Common myeloid progenitor, CD34-positive (primary cell): ENCODE measurements at regions not wholly inside any gene's neighbourhood (a gene's known extent, or its start where the extent isn't known, plus 50 kb on each side); places are given as distances from the start of the nearest gene placed in this dataset.

Experiments used
- CTCF ChIA-PET: fragments of 350-600 bp; sonication (Branson Sonifier 250); formaldehyde crosslinking; loops from one replicate; lab custom pipeline; 2021; ENCODE audit warnings: antibody characterized with exemption; lab: Charles Lee
- POLR2A ChIA-PET: fragments of 350-600 bp; sonication (Branson Sonifier 250); formaldehyde crosslinking; loops from one replicate; lab custom pipeline; 2021; ENCODE audit warnings: antibody characterized with exemption; lab: Charles Lee
- DNase-seq, 3 donors: peaks; one replicate each; pipeline versions ENCODE4 v3.0.0 to v3.0.0-alpha.2; 2013
- H3K27ac ChIP-seq, 2 experiments: 1 replicate in 1 of 2; 2 replicates in 1 of 2; pipeline ENCODE4 v1.7.0; 2013; ENCODE audit warnings: inconsistent platforms in 2 of 2, low read length in 2 of 2, mild to moderate bottlenecking in 2 of 2, low read depth in 1 of 2, moderate library complexity in 1 of 2; ENCODE audit not compliant: severe bottlenecking in 2 of 2, insufficient read depth in 1 of 2, poor library complexity in 1 of 2
- H3K27me3 ChIP-seq, 5 experiments: replicated peaks in 2 of 5; 1 replicate in 3 of 5; 2 replicates in 2 of 5; pipeline versions ENCODE4 v1.6.1 to v1.7.0; 2013; ENCODE audit warnings: low read length in 4 of 5, mild to moderate bottlenecking in 2 of 5, moderate library complexity in 2 of 5, inconsistent platforms in 1 of 5; ENCODE audit not compliant: insufficient read depth in 5 of 5, control insufficient read depth in 4 of 5
- H3K36me3 ChIP-seq, 4 experiments: 1 replicate in 2 of 4; 2 replicates in 2 of 4; pipeline versions ENCODE4 v1.6.1 to v1.7.0; 2013; ENCODE audit warnings: low read length in 3 of 4, control low read depth in 1 of 4, mild to moderate bottlenecking in 1 of 4; ENCODE audit not compliant: control insufficient read depth in 4 of 4, insufficient read depth in 4 of 4
- H3K4me1 ChIP-seq, 4 experiments: 1 replicate in 3 of 4; 2 replicates in 1 of 4; pipeline versions ENCODE4 v1.6.1 to v1.7.1; 2013; ENCODE audit warnings: low read length in 3 of 4, mild to moderate bottlenecking in 3 of 4, control low read depth in 1 of 4, inconsistent platforms in 1 of 4, moderate library complexity in 1 of 4; ENCODE audit not compliant: control insufficient read depth in 4 of 4, insufficient read depth in 4 of 4; ENCODE audit errors: control extremely low read depth in 1 of 4
- H3K4me3 ChIP-seq, 7 experiments: 1 replicate in 4 of 7; 2 replicates in 3 of 7; pipeline versions ENCODE4 v1.5.1 to v1.7.0; 2013; ENCODE audit warnings: mild to moderate bottlenecking in 7 of 7, low read length in 6 of 7, moderate library complexity in 6 of 7, inconsistent platforms in 2 of 7, low read depth in 2 of 7, control low read depth in 1 of 7; ENCODE audit not compliant: insufficient read depth in 4 of 7, control insufficient read depth in 1 of 7; ENCODE audit errors: extremely low read depth in 1 of 7
- H3K9me3 ChIP-seq, 5 experiments: 1 replicate in 4 of 5; 2 replicates in 1 of 5; pipeline versions ENCODE4 v1.6.1 to v1.7.1; 2013; ENCODE audit warnings: low read length in 4 of 5, mild to moderate bottlenecking in 2 of 5, inconsistent platforms in 1 of 5, low read depth in 1 of 5, moderate library complexity in 1 of 5; ENCODE audit not compliant: control insufficient read depth in 4 of 5, insufficient read depth in 2 of 5; ENCODE audit errors: control extremely low read depth in 1 of 5
- WGBS: methylation state at CpG from one replicate; pipeline ENCODE4 v1.1.5; 2013; ENCODE audit not compliant: insufficient coverage; 5-methylcytosine and 5-hydroxymethylcytosine counted together

DNA sequence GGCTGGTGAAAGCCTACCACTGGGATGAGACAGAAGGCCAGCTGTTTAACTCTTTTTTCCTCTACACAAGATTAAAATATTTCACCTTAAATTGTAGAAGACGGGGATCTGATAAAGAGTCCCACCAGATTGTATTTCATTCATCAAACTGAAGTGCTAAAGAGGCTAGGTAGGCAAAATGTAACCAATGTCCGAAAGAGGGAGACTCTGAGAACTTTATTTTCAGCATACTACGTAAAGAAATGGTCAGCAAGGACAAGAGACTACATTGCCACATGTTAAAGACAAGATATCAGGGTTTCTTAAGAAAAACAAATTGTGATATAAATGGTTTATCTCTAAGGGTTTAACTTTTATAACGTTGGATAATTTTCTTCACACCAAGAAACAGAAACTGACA, 71.6 kb upstream of the INPP4B start:
- ChIA-PET POLR2A (no interaction called here), CTCF (no interaction called here)
- DNase-seq = no peak
- Histone ChIP-seq H3K9me3 (no peaks in the 10 kb centered on the region), H3K27me3 (no peaks in the 10 kb centered on the region), H3K27ac (no peak overlapping the region), H3K4me3 (no peak overlapping the region), H3K36me3 (no peaks in the 10 kb centered on the region), H3K4me1 (no peaks in the 10 kb centered on the region)
- WGBS = 100% methylated on average over 2 of the region's 4 CpGs

DNA sequence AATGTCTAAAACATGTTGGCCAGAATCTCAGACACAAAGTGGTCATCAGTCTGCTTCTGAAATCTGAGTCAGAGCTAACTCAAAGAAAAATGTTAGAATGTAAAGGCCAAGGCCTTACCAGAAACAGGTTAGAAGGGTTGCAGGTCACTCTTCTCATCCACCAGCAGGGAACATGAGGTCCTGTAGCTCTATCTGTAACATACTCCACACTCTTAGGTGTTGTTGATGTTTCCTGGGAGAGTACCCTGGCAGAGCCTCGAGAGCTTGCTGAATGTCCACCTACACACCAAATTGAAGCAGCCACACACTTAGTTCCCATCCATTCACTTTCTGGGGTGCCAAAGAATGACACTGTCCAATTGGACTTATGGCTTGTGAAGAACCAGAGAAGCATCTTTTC, 76.6 kb upstream of the INPP4B start:
- H3K9me3 ChIP-seq = no peaks in the 10 kb centered on the region
- H3K4me1 ChIP-seq = no peaks in the 10 kb centered on the region
- no CpG with 5 or more reads among the region's 1 CpG for WGBS
- H3K36me3 ChIP-seq = no peaks in the 10 kb centered on the region
- no peak for DNase-seq
- POLR2A ChIA-PET = no interaction called here
- H3K27ac ChIP-seq = no peak overlapping the region
- CTCF ChIA-PET = interaction anchor here (0.9 kb wide), 1 partner anchor 80 kb away, joined by 3 read pairs; no protein-coding TSS in a partner anchor
- no peaks in the 10 kb centered on the region for H3K27me3 ChIP-seq
- no peak overlapping the region for H3K4me3 ChIP-seq

DNA sequence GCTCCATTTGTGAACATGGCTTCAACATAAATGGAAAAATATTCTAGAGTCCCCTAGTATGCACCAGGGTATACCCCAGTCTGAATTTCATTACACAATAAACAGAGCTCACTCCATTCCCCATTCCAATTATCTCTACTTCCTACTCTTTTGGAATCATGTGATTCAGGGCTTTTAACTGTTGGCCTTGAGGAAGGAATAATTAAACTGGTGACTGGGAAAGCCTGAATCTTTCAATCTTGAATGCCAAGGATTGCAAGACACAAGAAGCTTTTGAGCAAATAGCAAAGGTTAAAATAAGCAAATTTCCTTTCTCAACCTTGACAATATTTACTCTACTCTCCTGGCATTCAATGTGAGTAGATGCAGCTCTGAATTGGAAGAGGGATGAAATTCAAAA, 77.5 kb upstream of the INPP4B start:
- no peaks in the 10 kb centered on the region for H3K27me3 ChIP-seq
- no peak for DNase-seq
- no peaks in the 10 kb centered on the region for H3K9me3 ChIP-seq
- CTCF ChIA-PET = no interaction called here
- no peaks in the 10 kb centered on the region for H3K4me1 ChIP-seq
- no peak overlapping the region for H3K27ac ChIP-seq
- POLR2A ChIA-PET = no interaction called here
- H3K4me3 ChIP-seq = no peak overlapping the region
- H3K36me3 ChIP-seq = no peaks in the 10 kb centered on the region

DNA sequence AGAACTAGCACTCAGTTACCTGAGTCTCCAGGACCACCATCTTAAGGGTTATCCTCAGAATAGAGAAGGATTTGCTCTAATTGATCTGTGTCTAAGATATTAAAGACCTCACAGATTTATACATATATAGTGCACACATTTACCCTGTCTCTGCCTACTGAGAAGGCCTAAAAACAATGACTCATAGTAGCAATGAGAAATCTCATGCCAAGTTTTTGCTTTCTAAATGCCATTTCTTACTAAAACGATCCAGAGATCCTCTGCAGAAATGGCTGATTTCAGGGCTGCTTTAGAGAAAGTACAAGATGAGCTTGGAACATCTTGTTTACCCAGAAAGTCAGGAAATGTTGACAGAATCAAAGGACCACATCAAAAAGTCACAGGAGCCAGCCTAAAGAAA, 79.1 kb upstream of the INPP4B start:
- Histone ChIP-seq H3K27me3 (no peaks in the 10 kb centered on the region), H3K27ac (no peak overlapping the region), H3K36me3 (no peaks in the 10 kb centered on the region), H3K4me1 (no peaks in the 10 kb centered on the region), H3K4me3 (no peak overlapping the region), H3K9me3 (no peaks in the 10 kb centered on the region)
- no peak for DNase-seq
- 90% methylated on average over 1 of the region's 1 CpG for WGBS
- ChIA-PET POLR2A (no interaction called here), CTCF (no interaction called here)

DNA sequence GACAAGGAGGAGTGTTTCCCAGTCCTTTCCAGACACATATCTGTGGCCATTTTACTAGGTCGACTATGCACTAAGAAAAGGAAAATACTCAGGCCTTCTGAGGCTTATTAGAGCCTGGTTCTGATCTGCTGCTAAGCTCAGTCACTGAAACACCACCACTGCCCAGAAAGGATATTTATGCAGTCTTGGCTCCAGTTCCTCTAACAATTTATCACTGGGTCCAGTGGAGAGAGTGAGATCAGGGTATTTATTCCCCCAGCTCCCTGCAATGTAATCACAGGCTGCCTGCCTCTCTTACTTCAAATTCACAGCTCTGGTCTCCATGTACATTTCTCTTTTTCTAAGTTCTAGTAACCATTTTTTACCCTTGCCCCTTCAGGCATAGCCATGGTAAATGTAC, 81.6 kb upstream of the INPP4B start:
- Histone ChIP-seq H3K27ac (no peak overlapping the region), H3K27me3 (no peaks in the 10 kb centered on the region), H3K9me3 (no peaks in the 10 kb centered on the region), H3K4me3 (no peak overlapping the region), H3K4me1 (no peaks in the 10 kb centered on the region), H3K36me3 (no peaks in the 10 kb centered on the region)
- ChIA-PET POLR2A (no interaction called here), CTCF (no interaction called here)
- 90% methylated on average over 1 of the region's 1 CpG for WGBS
- no peak for DNase-seq

DNA sequence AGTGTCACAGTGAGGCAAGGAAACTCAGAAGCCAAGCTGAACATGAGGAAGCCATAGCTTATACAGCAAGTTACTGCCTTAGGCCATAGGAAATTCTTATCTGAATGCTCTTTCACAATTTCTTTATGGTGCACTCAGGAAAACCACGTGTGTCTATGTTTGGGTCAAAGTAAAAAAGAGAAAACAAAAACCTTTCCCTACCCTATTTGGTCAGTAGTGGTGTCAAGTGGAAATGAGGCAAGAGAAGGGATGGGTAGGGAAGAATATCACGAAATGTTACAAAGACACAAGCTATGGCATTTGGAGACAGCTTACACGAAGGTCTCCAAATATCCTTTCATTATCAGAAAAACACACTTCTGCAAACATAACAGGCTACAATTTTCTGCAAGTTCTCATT, 83.4 kb upstream of the INPP4B start:
- no CpG with 5 or more reads among the region's 3 CpGs for WGBS
- CTCF ChIA-PET = no interaction called here
- Histone ChIP-seq H3K36me3 (no peaks in the 10 kb centered on the region), H3K9me3 (no peaks in the 10 kb centered on the region), H3K27me3 (no peaks in the 10 kb centered on the region), H3K4me1 (no peaks in the 10 kb centered on the region), H3K4me3 (no peak overlapping the region), H3K27ac (no peak overlapping the region)
- DNase-seq = no peak
- POLR2A ChIA-PET = no interaction called here

DNA sequence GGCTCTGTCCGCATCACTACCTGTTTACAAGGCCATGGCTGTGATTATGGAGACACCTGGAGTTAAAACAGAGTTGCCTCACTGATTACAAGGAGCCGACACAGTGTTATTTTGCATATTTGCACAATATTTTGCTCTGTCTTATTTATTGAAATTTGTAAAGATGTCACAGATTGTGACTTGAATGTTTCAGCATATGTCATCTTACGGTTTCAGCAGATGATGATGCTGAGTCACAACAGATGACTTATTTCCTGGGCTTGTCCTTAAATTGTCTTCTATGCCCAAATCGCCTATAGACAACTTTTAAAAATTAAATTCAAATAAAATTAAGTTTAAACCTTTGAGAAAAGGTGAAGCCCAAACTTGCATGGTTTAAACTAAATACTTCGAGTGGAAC, 87.1 kb upstream of the INPP4B start:
- H3K36me3 ChIP-seq = no peaks in the 10 kb centered on the region
- ChIA-PET POLR2A (no interaction called here), CTCF (no interaction called here)
- H3K27ac ChIP-seq = no peak overlapping the region
- H3K4me3 ChIP-seq = no peak overlapping the region
- peak in 1 of 3 donors; percentile 11 for DNase-seq
- H3K27me3 ChIP-seq = no peaks in the 10 kb centered on the region
- WGBS = 100% methylated on average over 1 of the region's 5 CpGs
- no peaks in the 10 kb centered on the region for H3K9me3 ChIP-seq
- no peaks in the 10 kb centered on the region for H3K4me1 ChIP-seq
